H9 (cell line): ENCODE measurements at regions not wholly inside any gene's neighbourhood (a gene's known extent, or its start where the extent isn't known, plus 50 kb on each side); places are given as distances from the start of the nearest gene placed in this dataset.
A peak's percentile ranks its signal among the peaks of the same experiment; 100 is the strongest.

Source experiments
- DNase-seq: peaks from one replicate; pipeline ENCODE4 v3.0.0-alpha.2; 2017
- H2AFZ ChIP-seq: one replicate; pipeline ENCODE4 v1.6.1; 2013; ENCODE audit warnings: mild to moderate bottlenecking, low read length, control low read depth, moderate library complexity
- H2AK5ac ChIP-seq: 2 replicates; pipeline ENCODE4 v1.6.1; 2013; ENCODE audit warnings: low read length, control low read depth, mixed read lengths; ENCODE audit not compliant: insufficient read length
- H2BK120ac ChIP-seq: one replicate; pipeline ENCODE4 v1.6.1; 2013; ENCODE audit warnings: low read depth, mild to moderate bottlenecking, low read length, control low read depth, inconsistent platforms; ENCODE audit not compliant: poor library complexity, severe bottlenecking
- H2BK12ac ChIP-seq: 2 replicates; pipeline ENCODE4 v1.6.1; 2013; ENCODE audit warnings: low read length, control low read depth, mixed read lengths, low read depth; ENCODE audit not compliant: insufficient read length
- H2BK15ac ChIP-seq: 2 replicates; pipeline ENCODE4 v1.6.1; 2013; ENCODE audit warnings: low read depth, low read length, control low read depth
- H2BK20ac ChIP-seq: one replicate; pipeline ENCODE4 v1.6.1; 2013; ENCODE audit warnings: low read depth, mild to moderate bottlenecking, low read length, control low read depth, inconsistent platforms; ENCODE audit not compliant: poor library complexity, severe bottlenecking
- H2BK5ac ChIP-seq: 2 replicates; pipeline ENCODE4 v1.6.1; 2013; ENCODE audit warnings: low read length, control low read depth, mixed read lengths; ENCODE audit not compliant: insufficient read length
- H3K14ac ChIP-seq: 2 replicates; pipeline ENCODE4 v1.6.1; 2013; ENCODE audit warnings: low read length, control low read depth; ENCODE audit not compliant: insufficient read depth
- H3K18ac ChIP-seq: 2 replicates; pipeline ENCODE4 v1.6.1; 2013; ENCODE audit warnings: low read depth, mild to moderate bottlenecking, mixed read lengths, low read length, control low read depth; ENCODE audit not compliant: insufficient read length
- H3K23ac ChIP-seq: 2 replicates; pipeline ENCODE4 v1.6.1; 2013; ENCODE audit warnings: low read length, control low read depth, mixed read lengths, low read depth; ENCODE audit not compliant: insufficient read length
- H3K23me2 ChIP-seq: 2 replicates; pipeline ENCODE4 v1.6.1; 2013; ENCODE audit warnings: low read depth, mild to moderate bottlenecking, mixed read lengths, low read length, control low read depth; ENCODE audit not compliant: insufficient read length, poor library complexity, severe bottlenecking
- H3K27ac ChIP-seq: 2 replicates; pipeline ENCODE4 v1.5.1; 2013; ENCODE audit warnings: low read length, control low read depth, mixed read lengths, low read depth; ENCODE audit not compliant: insufficient read length
- H3K27me3 ChIP-seq: 2 replicates; pipeline ENCODE4 v1.6.1; 2013; ENCODE audit warnings: low read length, control low read depth, inconsistent platforms; ENCODE audit not compliant: insufficient read depth
- H3K4ac ChIP-seq: 2 replicates; pipeline ENCODE4 v1.6.1; 2013; ENCODE audit warnings: low read depth, mild to moderate bottlenecking, control low read depth, inconsistent platforms, low read length, moderate library complexity
- H3K4me1 ChIP-seq: 2 replicates; pipeline ENCODE4 v1.6.1; 2013; ENCODE audit warnings: low read length, control low read depth, inconsistent platforms; ENCODE audit not compliant: insufficient read depth
- H3K4me2 ChIP-seq: 2 replicates; pipeline ENCODE4 v1.6.1; 2013; ENCODE audit warnings: low read length, control low read depth, mixed read lengths; ENCODE audit not compliant: insufficient read length, insufficient read depth
- H3K56ac ChIP-seq: 2 replicates; pipeline ENCODE4 v1.6.1; 2013; ENCODE audit warnings: low read depth, mild to moderate bottlenecking, mixed read lengths, low read length, control low read depth; ENCODE audit not compliant: insufficient read length
- H3K79me1 ChIP-seq: 2 replicates; pipeline ENCODE4 v1.6.1; 2013; ENCODE audit warnings: low read depth, mild to moderate bottlenecking, moderate library complexity, low read length, control low read depth, inconsistent platforms; ENCODE audit not compliant: insufficient read depth, poor library complexity, severe bottlenecking
- H3K79me2 ChIP-seq: 2 replicates; pipeline ENCODE4 v1.6.1; 2013; ENCODE audit warnings: low read length, control low read depth, inconsistent platforms; ENCODE audit not compliant: insufficient read depth
- H3K9ac ChIP-seq: 2 replicates; pipeline ENCODE4 v1.6.1; 2013; ENCODE audit warnings: low read length, control low read depth, mixed read lengths; ENCODE audit not compliant: insufficient read length; ENCODE audit errors: extremely low read depth
- H3K9me3 ChIP-seq: one replicate; pipeline ENCODE4 v1.6.1; 2013; ENCODE audit warnings: low read depth, low read length, inconsistent platforms; ENCODE audit not compliant: control insufficient read depth
- H3T11ph ChIP-seq: one replicate; pipeline ENCODE4 v1.6.1; 2013; ENCODE audit warnings: mild to moderate bottlenecking, low read length, control low read depth, inconsistent platforms
- H4K20me1 ChIP-seq: one replicate; pipeline ENCODE4 v1.6.1; 2013; ENCODE audit not compliant: control insufficient read depth, insufficient read length, insufficient read depth
- H4K5ac ChIP-seq: 2 replicates; pipeline ENCODE4 v1.6.1; 2013; ENCODE audit warnings: low read depth, mild to moderate bottlenecking, mixed read lengths, low read length, control low read depth; ENCODE audit not compliant: insufficient read length
- H4K8ac ChIP-seq: replicated peaks from 2 replicates; pipeline ENCODE4 v1.6.1; 2013; ENCODE audit warnings: low read length, control low read depth, mixed read lengths, low read depth; ENCODE audit not compliant: insufficient read length
- H4K91ac ChIP-seq: 2 replicates; pipeline ENCODE4 v1.6.1; 2013; ENCODE audit warnings: low read depth, mild to moderate bottlenecking, moderate library complexity, mixed read lengths, low read length, control low read depth; ENCODE audit not compliant: insufficient read length
- H3K27ac Mint-ChIP-seq, 3 experiments: 2 replicates in 2 of 3; 3 replicates in 1 of 3; pipeline ENCODE4 v1.8.0; 2020 to 2021; ENCODE audit warnings: mixed read lengths in 3 of 3, mild to moderate bottlenecking in 1 of 3, moderate library complexity in 1 of 3
- H3K27me3 Mint-ChIP-seq: 2 replicates; pipeline ENCODE4 v1.8.0; 2021; ENCODE audit warnings: low read depth, mild to moderate bottlenecking, moderate library complexity, mixed read lengths
- H3K36me3 Mint-ChIP-seq, 3 experiments: 2 replicates in 2 of 3; 3 replicates in 1 of 3; pipeline ENCODE4 v1.8.0; 2020 to 2021; ENCODE audit warnings: low read depth in 3 of 3, mixed read lengths in 3 of 3; ENCODE audit not compliant: insufficient read depth in 1 of 3
- H3K4me1 Mint-ChIP-seq, 2 experiments: 2 replicates each; pipeline ENCODE4 v1.8.0; 2020; ENCODE audit warnings: mixed read lengths in 2 of 2
- H3K4me3 Mint-ChIP-seq, 2 experiments: 2 replicates in 1 of 2; 3 replicates in 1 of 2; pipeline ENCODE4 v1.8.0; 2020 to 2021; ENCODE audit warnings: mild to moderate bottlenecking in 2 of 2, mixed read lengths in 2 of 2, moderate library complexity in 1 of 2
- H3K9me3 Mint-ChIP-seq, 2 experiments: 2 replicates in 1 of 2; 3 replicates in 1 of 2; pipeline ENCODE4 v1.8.0; 2020; ENCODE audit warnings: mild to moderate bottlenecking in 2 of 2, mixed read lengths in 2 of 2, moderate library complexity in 1 of 2
- WGBS: extraction: QIAGEN DNeasy Blood & Tissue Kit; methylation state at CpG from one replicate; pipeline ENCODE4 v1.1.7; 2013; ENCODE audit warnings: missing lambda C conversion rate, low lambda C conversion rate, mixed read lengths; ENCODE audit not compliant: insufficient read length; ENCODE audit errors: extremely low coverage; 5-methylcytosine and 5-hydroxymethylcytosine counted together
- TF ChIP-seq, protein P1 (sequence below): fragments of 200-600 bp; sonication (generic); conservative IDR thresholded peaks from 3 replicates; pipeline ENCODE4 v1.8.0; 2021; ENCODE audit warnings: antibody characterized with exemption, mild to moderate bottlenecking

GRCh38 chr2:43109261-43109743, 117.1 kb downstream of the ZFP36L2 start:
- H3K79me2 ChIP-seq: no peaks in the 10 kb centered on the region
- H3K23ac ChIP-seq: no peak overlapping the region
- H3K9me3 ChIP-seq: no peaks in the 10 kb centered on the region
- H4K91ac ChIP-seq: no peak overlapping the region
- H3K27me3 ChIP-seq: no peaks in the 10 kb centered on the region
- no peak overlapping the region for H2BK12ac ChIP-seq
- no peak overlapping the region for H3K18ac ChIP-seq
- no peaks in the 10 kb centered on the region for H4K20me1 ChIP-seq
- H3K56ac ChIP-seq: no peak overlapping the region
- H3K9ac ChIP-seq: no peak overlapping the region
- TF ChIP-seq, protein P1, sequence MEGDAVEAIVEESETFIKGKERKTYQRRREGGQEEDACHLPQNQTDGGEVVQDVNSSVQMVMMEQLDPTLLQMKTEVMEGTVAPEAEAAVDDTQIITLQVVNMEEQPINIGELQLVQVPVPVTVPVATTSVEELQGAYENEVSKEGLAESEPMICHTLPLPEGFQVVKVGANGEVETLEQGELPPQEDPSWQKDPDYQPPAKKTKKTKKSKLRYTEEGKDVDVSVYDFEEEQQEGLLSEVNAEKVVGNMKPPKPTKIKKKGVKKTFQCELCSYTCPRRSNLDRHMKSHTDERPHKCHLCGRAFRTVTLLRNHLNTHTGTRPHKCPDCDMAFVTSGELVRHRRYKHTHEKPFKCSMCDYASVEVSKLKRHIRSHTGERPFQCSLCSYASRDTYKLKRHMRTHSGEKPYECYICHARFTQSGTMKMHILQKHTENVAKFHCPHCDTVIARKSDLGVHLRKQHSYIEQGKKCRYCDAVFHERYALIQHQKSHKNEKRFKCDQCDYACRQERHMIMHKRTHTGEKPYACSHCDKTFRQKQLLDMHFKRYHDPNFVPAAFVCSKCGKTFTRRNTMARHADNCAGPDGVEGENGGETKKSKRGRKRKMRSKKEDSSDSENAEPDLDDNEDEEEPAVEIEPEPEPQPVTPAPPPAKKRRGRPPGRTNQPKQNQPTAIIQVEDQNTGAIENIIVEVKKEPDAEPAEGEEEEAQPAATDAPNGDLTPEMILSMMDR: no peak
- no peaks in the 10 kb centered on the region for H3K79me1 ChIP-seq
- no peak overlapping the region for H4K5ac ChIP-seq
- no peak overlapping the region for H4K8ac ChIP-seq
- no peak overlapping the region for H3K14ac ChIP-seq
- Mint-ChIP-seq H3K27ac (peak overlapping the region in 1 of 3 experiments; percentile 17; a peak in 1 of 7 replicates), H3K9me3 (peaks cover under 1% of the 10 kb centered on the region in 2 experiments; a peak in 2 of 5 replicates), H3K4me1 (peaks cover 30 to 40% of the 10 kb centered on the region in 2 experiments), H3K36me3 (peaks cover 0 to 4% (median under 1%) of the 10 kb centered on the region in 3 experiments; a peak in 5 of 7 replicates), H3K27me3 (peaks cover 4% of the 10 kb centered on the region), H3K4me3 (no peak overlapping the region)
- no peaks in the 10 kb centered on the region for H3K23me2 ChIP-seq
- WGBS: no CpG with 5 or more reads among the region's 2 CpGs
- no peak overlapping the region for H2AFZ ChIP-seq
- no peak overlapping the region for H2BK15ac ChIP-seq
- no peaks in the 10 kb centered on the region; the same call in 1 of the 2 replicates for H3K4me1 ChIP-seq
- H2BK20ac ChIP-seq: no peak overlapping the region
- H2BK5ac ChIP-seq: no peak overlapping the region
- no peak overlapping the region for H3T11ph ChIP-seq
- H3K4me2 ChIP-seq: no peak overlapping the region
- no peak overlapping the region for H3K27ac ChIP-seq
- no peak overlapping the region for H3K4ac ChIP-seq
- DNase-seq: no peak
- H2AK5ac ChIP-seq: no peak overlapping the region
- H2BK120ac ChIP-seq: no peak overlapping the region
